Fibroblast of mammary gland (primary cell): ENCODE measurements at regions not wholly inside any gene's neighbourhood (a gene's known extent, or its start where the extent isn't known, plus 50 kb on each side); places are given as distances from the start of the nearest gene placed in this dataset.
A peak's percentile ranks its signal among the peaks of the same experiment; 100 is the strongest.

Experiments
- DNase-seq: peaks from one replicate; pipeline ENCODE4 v3.0.0-alpha.2; 2010; ENCODE audit warnings: low read depth
- H3K4me3 ChIP-seq: 2 replicates; pipeline ENCODE4 v1.5.1; 2011; ENCODE audit warnings: low read depth, mild to moderate bottlenecking, low read length, moderate library complexity; ENCODE audit not compliant: control insufficient read depth
- TF ChIP-seq, protein P1 (sequence below): conservative IDR thresholded peaks from 2 replicates; pipeline ENCODE4 v1.5.1; 2011; ENCODE audit warnings: low read depth, low read length, inconsistent platforms; ENCODE audit not compliant: control insufficient read depth, insufficient read depth

DNA sequence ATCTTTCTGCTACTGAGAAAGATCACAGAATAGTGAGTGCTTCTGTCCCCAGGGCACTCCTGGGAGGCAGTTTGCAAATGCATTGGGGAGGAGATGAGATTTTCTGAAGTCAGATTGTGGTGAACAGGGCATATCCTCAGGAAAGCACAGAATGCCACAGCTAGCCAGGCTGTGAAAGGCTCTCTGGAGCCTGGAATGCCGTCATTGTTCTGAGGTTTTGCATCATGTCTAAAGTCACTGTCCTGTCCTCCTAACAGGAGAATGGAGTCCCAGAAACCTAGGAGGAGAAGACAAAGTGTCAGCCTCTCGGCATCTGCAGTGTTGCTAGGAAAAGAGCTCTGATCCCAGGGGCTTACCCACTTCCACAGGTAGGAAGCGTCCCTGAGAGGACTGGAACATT lies 69.2 kb upstream of the IGFBP3 start:
- TF ChIP-seq, protein P1, sequence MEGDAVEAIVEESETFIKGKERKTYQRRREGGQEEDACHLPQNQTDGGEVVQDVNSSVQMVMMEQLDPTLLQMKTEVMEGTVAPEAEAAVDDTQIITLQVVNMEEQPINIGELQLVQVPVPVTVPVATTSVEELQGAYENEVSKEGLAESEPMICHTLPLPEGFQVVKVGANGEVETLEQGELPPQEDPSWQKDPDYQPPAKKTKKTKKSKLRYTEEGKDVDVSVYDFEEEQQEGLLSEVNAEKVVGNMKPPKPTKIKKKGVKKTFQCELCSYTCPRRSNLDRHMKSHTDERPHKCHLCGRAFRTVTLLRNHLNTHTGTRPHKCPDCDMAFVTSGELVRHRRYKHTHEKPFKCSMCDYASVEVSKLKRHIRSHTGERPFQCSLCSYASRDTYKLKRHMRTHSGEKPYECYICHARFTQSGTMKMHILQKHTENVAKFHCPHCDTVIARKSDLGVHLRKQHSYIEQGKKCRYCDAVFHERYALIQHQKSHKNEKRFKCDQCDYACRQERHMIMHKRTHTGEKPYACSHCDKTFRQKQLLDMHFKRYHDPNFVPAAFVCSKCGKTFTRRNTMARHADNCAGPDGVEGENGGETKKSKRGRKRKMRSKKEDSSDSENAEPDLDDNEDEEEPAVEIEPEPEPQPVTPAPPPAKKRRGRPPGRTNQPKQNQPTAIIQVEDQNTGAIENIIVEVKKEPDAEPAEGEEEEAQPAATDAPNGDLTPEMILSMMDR: no peak
- no peak overlapping the region for H3K4me3 ChIP-seq

DNA sequence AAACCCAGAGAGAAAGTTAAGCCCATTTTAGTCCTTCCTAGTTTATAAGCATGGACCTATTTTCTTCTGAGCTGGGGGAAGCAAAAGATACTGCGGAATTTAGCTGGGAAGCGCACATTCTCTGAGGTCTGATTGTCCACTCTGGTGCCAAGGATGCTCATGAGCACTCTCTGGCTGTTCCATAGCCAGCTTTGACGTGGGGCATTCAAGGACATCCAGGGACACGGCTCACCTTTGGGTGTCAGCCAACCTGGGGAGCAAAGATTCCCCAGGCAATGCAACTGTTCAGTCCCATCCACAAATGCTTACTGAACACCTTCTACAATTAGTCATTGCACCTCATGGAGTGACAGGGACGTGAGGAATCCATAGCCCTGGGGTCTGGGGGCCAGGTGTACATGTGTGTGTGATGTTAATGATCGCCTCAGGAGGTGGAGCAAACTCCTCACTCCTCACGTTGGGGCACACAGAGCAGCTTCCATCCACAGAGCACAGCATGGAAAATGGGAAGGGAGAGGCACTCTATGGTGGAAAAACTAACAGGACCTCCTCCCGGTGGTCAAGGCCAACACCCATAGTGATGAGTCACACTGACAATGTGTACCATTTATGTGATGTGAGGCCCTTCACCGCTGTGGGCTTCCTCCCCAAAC lies 67.5 kb upstream of the IGFBP3 start:
- DNase-seq: no peak
- no peak overlapping the region for H3K4me3 ChIP-seq
- TF ChIP-seq, protein P1: no peak

More for the DNA sequence above, 69.2 kb upstream of the IGFBP3 start:
- DNase-seq: no peak

DNA sequence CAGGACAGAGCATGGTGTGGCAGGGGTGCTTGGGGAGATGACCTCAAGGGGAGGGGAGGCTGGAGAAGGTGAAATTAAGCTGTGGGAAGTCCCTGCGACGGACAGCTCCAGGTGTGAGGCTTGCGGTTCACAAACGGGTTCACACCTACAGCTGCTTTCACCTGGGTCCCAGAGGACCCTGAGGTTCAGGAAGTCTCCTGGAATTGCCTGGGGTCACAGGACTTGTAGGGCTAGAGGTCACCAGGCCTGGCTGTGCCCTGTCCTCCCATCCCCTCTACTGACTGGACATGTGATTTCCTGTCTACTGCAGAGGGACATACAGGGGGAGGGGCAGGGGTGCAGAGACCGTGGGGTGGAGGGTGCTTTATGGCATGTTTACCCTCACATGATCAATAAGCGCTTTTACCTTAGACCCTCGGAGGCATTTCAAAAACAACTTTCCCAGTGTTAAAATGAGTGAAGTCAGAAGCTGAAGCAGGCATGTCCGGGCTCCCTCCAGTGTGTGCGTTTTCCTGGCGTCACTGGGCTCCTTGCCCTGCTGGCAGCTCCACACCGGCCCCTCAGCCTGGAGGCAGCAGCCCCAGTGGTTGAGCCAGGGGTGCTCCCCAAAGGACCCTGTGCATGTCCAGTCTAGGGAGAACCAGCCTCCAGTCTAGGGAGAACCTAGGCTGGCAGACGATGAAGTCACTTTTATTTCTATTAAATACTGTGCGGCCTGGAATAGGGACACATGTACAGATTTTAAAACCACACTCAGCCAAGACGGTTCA lies 66.6 kb upstream of the IGFBP3 start:
- no peak overlapping the region for H3K4me3 ChIP-seq
- TF ChIP-seq, protein P1: no peak
- DNase-seq: no peak

DNA sequence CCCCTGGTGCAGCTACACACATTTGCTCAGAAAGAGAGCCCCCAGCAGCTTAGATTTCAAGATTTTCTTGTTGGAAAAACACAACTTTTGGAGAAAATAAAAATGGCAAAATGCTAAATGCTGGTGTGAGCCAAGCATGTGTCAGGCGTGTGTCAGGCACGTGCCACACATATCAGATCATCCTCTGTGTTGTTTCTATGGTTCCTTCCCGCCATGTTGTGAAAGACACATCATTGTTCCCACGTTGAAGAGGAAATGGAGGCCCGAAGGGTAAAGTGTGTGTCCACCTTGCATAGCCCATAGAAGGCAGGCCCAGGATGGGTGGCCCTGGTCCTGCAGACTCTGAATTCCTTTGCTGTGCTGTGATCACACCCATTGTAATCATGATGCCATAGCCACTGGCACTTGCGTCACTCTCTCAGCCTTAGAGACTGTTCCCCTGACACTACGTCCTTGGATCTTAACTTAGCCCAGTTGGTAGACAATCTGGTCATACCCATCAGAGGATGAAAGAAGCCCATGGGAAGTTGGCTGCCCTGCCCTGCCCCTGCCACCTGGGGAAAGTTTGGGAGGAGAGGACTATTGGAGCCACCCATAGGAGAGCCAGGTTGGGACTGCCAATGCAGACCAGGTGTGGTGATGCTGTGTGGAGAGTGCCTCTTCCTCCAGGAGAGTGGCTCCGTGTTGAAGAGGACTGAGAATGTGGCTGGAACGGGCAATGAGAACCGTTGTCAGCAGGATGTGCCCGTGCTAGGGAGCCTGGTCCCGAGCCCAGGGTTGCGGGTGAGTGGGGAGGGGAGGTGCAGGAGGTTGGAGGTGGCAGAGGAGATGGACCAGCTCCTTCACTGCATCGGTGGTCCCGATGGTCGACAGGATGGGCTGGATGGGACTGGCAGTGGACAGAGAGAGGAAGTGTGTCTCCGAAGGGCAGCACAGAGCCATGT lies 65.6 kb upstream of the IGFBP3 start:
- TF ChIP-seq, protein P1: no peak
- no peak for DNase-seq
- no peak overlapping the region for H3K4me3 ChIP-seq

DNA sequence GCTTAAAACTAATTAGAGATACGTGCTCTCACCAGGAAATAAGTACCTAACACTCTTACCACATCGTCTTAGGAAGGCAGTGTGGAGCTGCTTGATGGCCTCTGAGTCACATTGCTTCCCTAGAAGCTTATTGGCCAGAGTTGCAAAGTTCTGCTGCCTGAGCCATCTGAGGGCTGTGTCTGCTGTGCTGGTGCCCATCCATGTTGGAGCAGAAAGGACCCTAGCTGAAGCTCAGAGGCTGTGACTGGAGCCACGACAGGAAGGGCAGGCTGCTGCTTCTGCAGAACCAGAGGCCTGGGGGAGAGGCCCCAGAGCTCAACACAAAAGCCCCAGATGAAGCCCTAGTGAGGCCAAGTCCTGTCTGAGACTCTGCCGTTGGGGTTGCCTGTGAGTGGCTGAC lies 64.8 kb upstream of the IGFBP3 start:
- H3K4me3 ChIP-seq: no peak overlapping the region
- peak; percentile 75 for DNase-seq
- TF ChIP-seq, protein P1: no peak
